Right atrium auricular region (tissue), 2 donors: ENCODE measurements at regions not wholly inside any gene's neighbourhood (a gene's known extent, or its start where the extent isn't known, plus 50 kb on each side); places are given as distances from the start of the nearest gene placed in this dataset.

ENCODE experiments used
- DNase-seq: peaks from one replicate; pipeline ENCODE4 v3.0.0-alpha.2; 2019; ENCODE audit warnings: low spot score
- H3K27ac ChIP-seq, 2 donors: fragments of 200-600 bp; sonication (generic); 1 replicate in 1 of 2; 2 replicates in 1 of 2; pipeline ENCODE4 v1.5.1; 2016 to 2019
- H3K27me3 ChIP-seq, 2 donors: fragments of 200-600 bp; sonication (generic); one replicate each; pipeline versions ENCODE4 v1.5.1 to v1.6.0; 2017 to 2019
- H3K36me3 ChIP-seq: fragments of 200-600 bp; sonication (generic); one replicate; pipeline ENCODE4 v1.5.1; 2016
- H3K4me1 ChIP-seq, 2 donors: fragments of 200-600 bp; sonication (generic); one replicate each; pipeline versions ENCODE4 v1.5.1 to v1.6.0; 2017 to 2019
- H3K4me3 ChIP-seq, 2 donors: fragments of 200-600 bp; sonication (generic); 1 replicate in 1 of 2; 2 replicates in 1 of 2; pipeline ENCODE4 v1.5.1; 2017 to 2019; ENCODE audit warnings: mild to moderate bottlenecking in 1 of 2, moderate library complexity in 1 of 2
- H3K9me3 ChIP-seq, 2 donors: fragments of 200-600 bp; sonication (generic); one replicate each; pipeline ENCODE4 v1.5.1; 2019
- CTCF ChIP-seq, 2 donors: fragments of 200-600 bp; sonication (generic); IDR thresholded peaks; one replicate each; pipeline ENCODE4 v1.5.1; 2019; ENCODE audit warnings: antibody characterized with exemption in 2 of 2

- Histone ChIP-seq H3K27ac (no peak overlapping the region), H3K36me3 (no peaks in the 10 kb centered on the region), H3K27me3 (no peaks in the 10 kb centered on the region), H3K4me1 (no peaks in the 10 kb centered on the region), H3K4me3 (no peak overlapping the region), H3K9me3 (no peaks in the 10 kb centered on the region)
- TF ChIP-seq CTCF (IDR thresholded peaks at IDR 0.05) = peak; percentile 90 to 97
- DNase-seq = peak; percentile 77
Observed at GRCh38 chr22:44625981-44626687, 75.9 kb upstream of the PRR5 start.

GRCh38 chr22:44625421-44625760 lies 76.6 kb upstream of the PRR5 start:
- TF ChIP-seq CTCF (IDR thresholded peaks at IDR 0.05) = no peak
- H3K4me3 ChIP-seq = no peak overlapping the region
- H3K36me3 ChIP-seq = no peaks in the 10 kb centered on the region
- H3K4me1 ChIP-seq = peaks cover 0 to 4% of the 10 kb centered on the region in 2 donors
- DNase-seq = no peak
- no peak overlapping the region for H3K27ac ChIP-seq
- no peaks in the 10 kb centered on the region for H3K9me3 ChIP-seq
- H3K27me3 ChIP-seq = no peaks in the 10 kb centered on the region

- no peak overlapping the region for H3K27ac ChIP-seq
- no peak for DNase-seq
- H3K9me3 ChIP-seq = no peaks in the 10 kb centered on the region
- no peak for TF ChIP-seq CTCF (IDR thresholded peaks at IDR 0.05)
- H3K4me3 ChIP-seq = no peak overlapping the region
- H3K27me3 ChIP-seq = no peaks in the 10 kb centered on the region
- no peaks in the 10 kb centered on the region for H3K36me3 ChIP-seq
- peaks cover 0 to 9% of the 10 kb centered on the region in 2 donors for H3K4me1 ChIP-seq
Observed at GRCh38 chr22:44624689-44625420, 77.1 kb upstream of the PRR5 start.

GRCh38 chr22:44623771-44624510 lies 78.1 kb upstream of the PRR5 start:
- H3K4me3 ChIP-seq = no peak overlapping the region
- no peaks in the 10 kb centered on the region for H3K36me3 ChIP-seq
- H3K27me3 ChIP-seq = no peaks in the 10 kb centered on the region
- peak in 1 of 2 donors; percentile 66 for TF ChIP-seq CTCF (IDR thresholded peaks at IDR 0.05)
- no peak for DNase-seq
- no peak overlapping the region for H3K27ac ChIP-seq
- no peaks in the 10 kb centered on the region for H3K9me3 ChIP-seq
- peaks cover 0 to 10% of the 10 kb centered on the region in 2 donors for H3K4me1 ChIP-seq

GRCh38 chr22:44622679-44623078 lies 79.3 kb upstream of the PRR5 start:
- H3K4me1 ChIP-seq = peaks cover 0 to 10% of the 10 kb centered on the region in 2 donors
- no peaks in the 10 kb centered on the region for H3K9me3 ChIP-seq
- TF ChIP-seq CTCF (IDR thresholded peaks at IDR 0.05) = no peak
- no peaks in the 10 kb centered on the region for H3K36me3 ChIP-seq
- no peaks in the 10 kb centered on the region for H3K27me3 ChIP-seq
- H3K27ac ChIP-seq = no peak overlapping the region
- H3K4me3 ChIP-seq = no peak overlapping the region
- DNase-seq = no peak
